ENCODE measurements at regions not wholly inside any gene's neighbourhood (a gene's known extent, or its start where the extent isn't known, plus 50 kb on each side); places are given as distances from the start of the nearest gene placed in this dataset.

GRCh38 chr20:11987526-11987925 is 69.8 kb downstream of the BTBD3 start:
- TF ChIP-seq CTCF (IDR thresholded peaks at IDR 0.05; ENCODE audit: insufficient read depth, low read depth, low read length), result no peak
- TF ChIP-seq EZH2 (IDR thresholded peaks at IDR 0.05; ENCODE audit: insufficient read depth, low read length), result no peak
